ENCODE measurements at regions not wholly inside any gene's neighbourhood (a gene's known extent, or its start where the extent isn't known, plus 50 kb on each side); places are given as distances from the start of the nearest gene placed in this dataset.

DNA sequence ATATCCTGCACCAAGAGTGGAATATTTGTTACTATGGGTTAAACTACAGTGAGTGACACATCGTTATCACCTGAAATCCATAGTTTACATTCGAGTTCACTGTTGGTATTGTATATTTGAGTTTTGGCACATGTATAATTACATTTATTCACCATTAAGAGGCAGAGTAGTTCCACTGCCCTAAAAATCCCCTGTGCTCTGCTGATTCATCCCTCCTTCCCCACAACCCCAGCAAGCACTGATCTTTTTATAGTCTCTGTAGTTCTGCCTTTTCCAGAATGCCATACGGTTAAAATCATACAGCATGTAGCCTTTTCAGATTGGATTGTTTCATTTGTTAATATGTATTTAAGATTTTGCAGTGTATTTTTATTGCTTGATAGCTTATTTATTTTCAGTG is 495.2 kb downstream of the DIRAS2 start (continued):
- TF ChIP-seq EP300 (IDR thresholded peaks at IDR 0.05; ENCODE audit: borderline replicate concordance in 1 of 2, low read depth in 2 of 2, low read length in 2 of 2): no peak
- no peak for TF ChIP-seq NANOG (IDR thresholded peaks at IDR 0.05; ENCODE audit: insufficient read depth, low read depth, low read length, poor library complexity, severe bottlenecking)
- TF ChIP-seq TBP (IDR thresholded peaks at IDR 0.05; ENCODE audit: low read depth, low read length): no peak
- no peak for TF ChIP-seq GTF2F1 (IDR thresholded peaks at IDR 0.05; ENCODE audit: borderline replicate concordance, low read depth, low read length)
- TF ChIP-seq RFX5 (IDR thresholded peaks at IDR 0.05; ENCODE audit: borderline replicate concordance, low read depth, low read length): no peak

All from H1 (cell line).